OCI-LY3 (cell line): ENCODE measurements at regions not wholly inside any gene's neighbourhood (a gene's known extent, or its start where the extent isn't known, plus 50 kb on each side); places are given as distances from the start of the nearest gene placed in this dataset.

ENCODE experiments used
- H2AFZ ChIP-seq: fragments of 200-600, 300-600 bp; shearing (Covaris generic); 2 replicates; pipeline ENCODE4 v1.6.0; 2014; ENCODE audit warnings: antibody characterized with exemption, low read depth, low read length
- H3K27ac ChIP-seq: fragments of 200-600, 300-600 bp; sonication (generic); 2 replicates; pipeline ENCODE4 v1.5.1; 2014; ENCODE audit warnings: mild to moderate bottlenecking, low read length, moderate library complexity, mixed read lengths
- H3K27me3 ChIP-seq: fragments of 200-600, 300-600 bp; sonication (generic); 2 replicates; pipeline ENCODE4 v1.6.1; 2014; ENCODE audit warnings: low read depth, low read length, mixed read lengths
- H3K36me3 ChIP-seq: fragments of 200-600, 300-600 bp; sonication (generic); replicated peaks from 2 replicates; pipeline ENCODE3; 2014; ENCODE audit warnings: low read depth, low read length, mixed read lengths
- H3K4me1 ChIP-seq: fragments of 300-600, 200-600 bp; sonication (generic); 2 replicates; pipeline ENCODE4 v1.6.1; 2014; ENCODE audit warnings: low read length, mixed read lengths
- H3K4me2 ChIP-seq: fragments of 200-600, 300-600 bp; sonication (generic); 2 replicates; pipeline ENCODE4 v1.6.1; 2014; ENCODE audit warnings: low read length, mixed read lengths
- H3K4me3 ChIP-seq: fragments of 300-600, 200-600 bp; sonication (generic); 2 replicates; pipeline ENCODE4 v1.5.1; 2014; ENCODE audit warnings: antibody characterized with exemption, mild to moderate bottlenecking, low read length, moderate library complexity
- H3K79me2 ChIP-seq: fragments of 300-600, 200-600 bp; shearing (Covaris generic); 2 replicates; pipeline ENCODE4 v1.6.1; 2014; ENCODE audit warnings: mild to moderate bottlenecking, low read length, mixed read lengths
- H3K9ac ChIP-seq: fragments of 300-600, 200-600 bp; shearing (Covaris generic); 2 replicates; pipeline ENCODE4 v1.6.0; 2014; ENCODE audit warnings: mild to moderate bottlenecking, low read length, moderate library complexity
- H3K9me3 ChIP-seq: fragments of 200-600, 300-600 bp; shearing (Covaris generic); 2 replicates; pipeline ENCODE4 v1.6.1; 2014; ENCODE audit warnings: low read length, mixed read lengths; ENCODE audit not compliant: insufficient read depth
- H4K20me1 ChIP-seq: fragments of 200-600, 300-600 bp; sonication (generic); 2 replicates; pipeline ENCODE4 v1.6.1; 2016; ENCODE audit warnings: low read length, mixed read lengths; ENCODE audit not compliant: insufficient read depth
- CTCF ChIP-seq: fragments of 200-600, 300-600 bp; sonication (generic); IDR thresholded peaks from 2 replicates; pipeline ENCODE4 v1.5.1; 2014; ENCODE audit warnings: antibody characterized with exemption, low read length, low read depth
- EZH2phosphoT487 ChIP-seq: fragments of 200-600 bp; shearing (Covaris generic); IDR thresholded peaks from 2 replicates; pipeline ENCODE4 v1.6.1; 2018; ENCODE audit warnings: antibody characterized with exemption, mixed run types, low read depth

GRCh38 chr18:22018366-22018765 is 151.0 kb upstream of the GATA6 start:
- no peak overlapping the region for H3K27ac ChIP-seq
- no peaks in the 10 kb centered on the region for H3K27me3 ChIP-seq
- no peak for TF ChIP-seq EZH2phosphoT487
- no peak for TF ChIP-seq CTCF
- H3K36me3 ChIP-seq = no peaks in the 10 kb centered on the region
- no peak overlapping the region for H3K9ac ChIP-seq
- no peak overlapping the region for H2AFZ ChIP-seq
- H4K20me1 ChIP-seq = no peaks in the 10 kb centered on the region
- no peaks in the 10 kb centered on the region for H3K79me2 ChIP-seq
- H3K9me3 ChIP-seq = no peaks in the 10 kb centered on the region
- H3K4me3 ChIP-seq = no peak overlapping the region
- H3K4me1 ChIP-seq = no peaks in the 10 kb centered on the region
- H3K4me2 ChIP-seq = no peak overlapping the region

- TF ChIP-seq EZH2phosphoT487 (no peak), CTCF (no peak)
- Histone ChIP-seq H3K27ac (no peak overlapping the region), H4K20me1 (no peaks in the 10 kb centered on the region), H3K36me3 (no peaks in the 10 kb centered on the region), H3K4me1 (no peaks in the 10 kb centered on the region), H3K4me2 (no peak overlapping the region), H3K79me2 (no peaks in the 10 kb centered on the region), H3K9ac (no peak overlapping the region), H2AFZ (no peak overlapping the region), H3K4me3 (no peak overlapping the region), H3K9me3 (no peaks in the 10 kb centered on the region), H3K27me3 (no peaks in the 10 kb centered on the region)
Observed at GRCh38 chr18:22019193-22019592, 150.2 kb upstream of the GATA6 start.

GRCh38 chr18:22020127-22020866 is 149.1 kb upstream of the GATA6 start:
- no peaks in the 10 kb centered on the region for H3K4me1 ChIP-seq

GRCh38 chr18:22020867-22021370 is 148.5 kb upstream of the GATA6 start:
- no peak for TF ChIP-seq EZH2phosphoT487
- TF ChIP-seq CTCF = no peak
- Histone ChIP-seq H3K4me1 (no peaks in the 10 kb centered on the region), H3K9me3 (no peaks in the 10 kb centered on the region), H3K36me3 (no peaks in the 10 kb centered on the region), H2AFZ (no peak overlapping the region), H3K27ac (no peak overlapping the region), H3K4me3 (no peak overlapping the region), H3K9ac (no peak overlapping the region), H4K20me1 (no peaks in the 10 kb centered on the region), H3K27me3 (no peaks in the 10 kb centered on the region), H3K79me2 (no peaks in the 10 kb centered on the region), H3K4me2 (no peak overlapping the region)

More at GRCh38 chr18:22020127-22020866, 149.1 kb upstream of the GATA6 start:
- no peaks in the 10 kb centered on the region for H3K27me3 ChIP-seq
- no peak overlapping the region for H3K9ac ChIP-seq
- no peaks in the 10 kb centered on the region for H3K9me3 ChIP-seq
- H3K4me3 ChIP-seq = no peak overlapping the region
- no peak overlapping the region for H3K27ac ChIP-seq
- H3K4me2 ChIP-seq = no peak overlapping the region
- no peaks in the 10 kb centered on the region for H4K20me1 ChIP-seq
- no peaks in the 10 kb centered on the region for H3K36me3 ChIP-seq
- no peak for TF ChIP-seq CTCF
- TF ChIP-seq EZH2phosphoT487 = no peak
- H3K79me2 ChIP-seq = no peaks in the 10 kb centered on the region
- no peak overlapping the region for H2AFZ ChIP-seq
